ENCODE measurements at regions not wholly inside any gene's neighbourhood (a gene's known extent, or its start where the extent isn't known, plus 50 kb on each side); places are given as distances from the start of the nearest gene placed in this dataset.

- POLR2A ChIA-PET = no interaction called here
- TF ChIP-seq FOXK2 (IDR thresholded peaks at IDR 0.05) = no peak
- no peak for TF ChIP-seq FOXA1 (IDR thresholded peaks at IDR 0.05)
- TF ChIP-seq SP1 (IDR thresholded peaks at IDR 0.05) = no peak
- TF ChIP-seq TARDBP (IDR thresholded peaks at IDR 0.05) = no peak
- no peak for TF ChIP-seq ELF4 (IDR thresholded peaks at IDR 0.05)
- no peak for TF ChIP-seq ZNF384 (IDR thresholded peaks at IDR 0.05)
- no peak for TF ChIP-seq PKNOX1 (IDR thresholded peaks at IDR 0.05)
- no peak for TF ChIP-seq CTBP1 (IDR thresholded peaks at IDR 0.05; ENCODE audit: borderline replicate concordance)
- TF ChIP-seq ARNT (IDR thresholded peaks at IDR 0.05) = no peak
- no peak for TF ChIP-seq NFRKB (IDR thresholded peaks at IDR 0.05)
- CTCF ChIA-PET = no interaction called here
- no peak for DNase-seq (ENCODE audit: extremely low spot score)
These were observed 108.1 kb upstream of the PABPC4L start for GRCh38 chr4:134309715-134310114.

GRCh38 chr4:134308910-134309309 is 107.3 kb upstream of the PABPC4L start:
- no peak for TF ChIP-seq TARDBP (IDR thresholded peaks at IDR 0.05)
- no peak for TF ChIP-seq SUZ12 (IDR thresholded peaks at IDR 0.05)
- no peak for TF ChIP-seq PKNOX1 (IDR thresholded peaks at IDR 0.05)
- TF ChIP-seq FOXM1 (IDR thresholded peaks at IDR 0.05; ENCODE audit: borderline replicate concordance) = no peak
- TF ChIP-seq HDGF (IDR thresholded peaks at IDR 0.05; ENCODE audit: borderline replicate concordance) = no peak
- TF ChIP-seq ELF4 (IDR thresholded peaks at IDR 0.05) = no peak
- TF ChIP-seq ZNF384 (IDR thresholded peaks at IDR 0.05) = no peak
- TF ChIP-seq SP1 (IDR thresholded peaks at IDR 0.05) = no peak
- no peak for TF ChIP-seq CTBP1 (IDR thresholded peaks at IDR 0.05; ENCODE audit: borderline replicate concordance)
- TF ChIP-seq FOXK2 (IDR thresholded peaks at IDR 0.05) = no peak
- no peak for TF ChIP-seq ARNT (IDR thresholded peaks at IDR 0.05)
- TF ChIP-seq LEF1 (IDR thresholded peaks at IDR 0.05; ENCODE audit: borderline replicate concordance) = no peak
- TF ChIP-seq NFRKB (IDR thresholded peaks at IDR 0.05) = no peak
- TF ChIP-seq FOXA1 (IDR thresholded peaks at IDR 0.05) = no peak
- no peak for TF ChIP-seq L3MBTL2 (conservative IDR thresholded peaks at IDR 0.05)
- TF ChIP-seq BHLHE40 (IDR thresholded peaks at IDR 0.05; ENCODE audit: borderline replicate concordance) = no peak
- no peak for DNase-seq (ENCODE audit: extremely low spot score)
- ChIA-PET POLR2A (no interaction called here), CTCF (interaction anchor here (0.6 kb wide), 1 partner anchor 22 kb away, joined by 4 read pairs; no protein-coding TSS in a partner anchor)

- ChIA-PET CTCF (no interaction called here), POLR2A (no interaction called here)
- no peak for DNase-seq (ENCODE audit: extremely low spot score)
- no peak for TF ChIP-seq SUZ12 (IDR thresholded peaks at IDR 0.05)
- TF ChIP-seq SP1 (IDR thresholded peaks at IDR 0.05) = no peak
These were observed 96.7 kb upstream of the PABPC4L start for GRCh38 chr4:134298313-134298712.

- CTCF ChIA-PET = no interaction called here
- DNase-seq (ENCODE audit: extremely low spot score) = no peak
- POLR2A ChIA-PET = no interaction called here
- TF ChIP-seq FOXK2 (IDR thresholded peaks at IDR 0.05) = no peak
- TF ChIP-seq SUZ12 (IDR thresholded peaks at IDR 0.05) = no peak
- TF ChIP-seq PKNOX1 (IDR thresholded peaks at IDR 0.05) = no peak
- no peak for TF ChIP-seq SP1 (IDR thresholded peaks at IDR 0.05)
These were observed 96.2 kb upstream of the PABPC4L start for GRCh38 chr4:134297765-134298164.

GRCh38 chr4:134282680-134283079 is 81.1 kb upstream of the PABPC4L start:
- POLR2A ChIA-PET = no interaction called here
- CTCF ChIA-PET = no interaction called here
- no peak for TF ChIP-seq FOXK2 (IDR thresholded peaks at IDR 0.05)
- no peak for TF ChIP-seq ELF4 (IDR thresholded peaks at IDR 0.05)
- TF ChIP-seq LEF1 (IDR thresholded peaks at IDR 0.05; ENCODE audit: borderline replicate concordance) = no peak
- TF ChIP-seq SUZ12 (IDR thresholded peaks at IDR 0.05) = no peak
- TF ChIP-seq SP1 (IDR thresholded peaks at IDR 0.05) = no peak
- TF ChIP-seq FOXM1 (IDR thresholded peaks at IDR 0.05; ENCODE audit: borderline replicate concordance) = no peak
- TF ChIP-seq NFRKB (IDR thresholded peaks at IDR 0.05) = no peak
- no peak for TF ChIP-seq FOXA1 (IDR thresholded peaks at IDR 0.05)
- no peak for TF ChIP-seq PKNOX1 (IDR thresholded peaks at IDR 0.05)
- no peak for TF ChIP-seq HDGF (IDR thresholded peaks at IDR 0.05; ENCODE audit: borderline replicate concordance)
- TF ChIP-seq TARDBP (IDR thresholded peaks at IDR 0.05) = no peak
- no peak for TF ChIP-seq BHLHE40 (IDR thresholded peaks at IDR 0.05; ENCODE audit: borderline replicate concordance)
- TF ChIP-seq CTBP1 (IDR thresholded peaks at IDR 0.05; ENCODE audit: borderline replicate concordance) = no peak
- no peak for TF ChIP-seq ZNF384 (IDR thresholded peaks at IDR 0.05)
- TF ChIP-seq ARNT (IDR thresholded peaks at IDR 0.05) = no peak
- TF ChIP-seq L3MBTL2 (conservative IDR thresholded peaks at IDR 0.05) = no peak
- DNase-seq (ENCODE audit: extremely low spot score) = no peak

GRCh38 chr4:134278675-134279074 is 77.1 kb upstream of the PABPC4L start:
- no peak for TF ChIP-seq NFRKB (IDR thresholded peaks at IDR 0.05)
- TF ChIP-seq ELF4 (IDR thresholded peaks at IDR 0.05) = no peak
- no peak for TF ChIP-seq PKNOX1 (IDR thresholded peaks at IDR 0.05)
- TF ChIP-seq ARNT (IDR thresholded peaks at IDR 0.05) = no peak
- TF ChIP-seq HDGF (IDR thresholded peaks at IDR 0.05; ENCODE audit: borderline replicate concordance) = no peak
- no peak for TF ChIP-seq SP1 (IDR thresholded peaks at IDR 0.05)
- TF ChIP-seq ZNF384 (IDR thresholded peaks at IDR 0.05) = no peak
- no peak for TF ChIP-seq FOXA1 (IDR thresholded peaks at IDR 0.05)
- no peak for TF ChIP-seq FOXK2 (IDR thresholded peaks at IDR 0.05)
- no peak for TF ChIP-seq SUZ12 (IDR thresholded peaks at IDR 0.05)
- no peak for TF ChIP-seq TARDBP (IDR thresholded peaks at IDR 0.05)
- TF ChIP-seq CTBP1 (IDR thresholded peaks at IDR 0.05; ENCODE audit: borderline replicate concordance) = no peak
- no peak for TF ChIP-seq LEF1 (IDR thresholded peaks at IDR 0.05; ENCODE audit: borderline replicate concordance)
- TF ChIP-seq BHLHE40 (IDR thresholded peaks at IDR 0.05; ENCODE audit: borderline replicate concordance) = no peak
- TF ChIP-seq L3MBTL2 (conservative IDR thresholded peaks at IDR 0.05) = no peak
- no peak for TF ChIP-seq FOXM1 (IDR thresholded peaks at IDR 0.05; ENCODE audit: borderline replicate concordance)
- POLR2A ChIA-PET = no interaction called here
- DNase-seq (ENCODE audit: extremely low spot score) = no peak
- CTCF ChIA-PET = no interaction called here
